ENCODE measurements at regions not wholly inside any gene's neighbourhood (a gene's known extent, or its start where the extent isn't known, plus 50 kb on each side); places are given as distances from the start of the nearest gene placed in this dataset.
"Not testable (repeated sequence)": the region's sequence is repeated elsewhere in the genome, so short reads cannot be mapped to it uniquely, and the experiment has no call there.

- not testable (repeated sequence) for DNase-seq (ENCODE audit: low read depth, low spot score); H3K4me3 ChIP-seq (ENCODE audit: low read length)
Observed at GRCh38 chr7:106747301-106747700, 86.3 kb upstream of the CCDC71L start.

GRCh38 chr7:106747804-106748203, 86.8 kb upstream of the CCDC71L start:
- no peak for DNase-seq (ENCODE audit: low read depth, low spot score)
- no peak overlapping the region for H3K4me3 ChIP-seq (ENCODE audit: low read length)

- no peak for DNase-seq (ENCODE audit: low read depth, low spot score)
- no peak overlapping the region for H3K4me3 ChIP-seq (ENCODE audit: low read length)
Observed at GRCh38 chr7:106749165-106749564, 88.2 kb upstream of the CCDC71L start.

GRCh38 chr7:106750773-106751172, 89.8 kb upstream of the CCDC71L start:
- no peak overlapping the region for H3K4me3 ChIP-seq (ENCODE audit: low read length)
- DNase-seq (ENCODE audit: low read depth, low spot score), result no peak

GRCh38 chr7:106752367-106752766, 91.4 kb upstream of the CCDC71L start:
- no peak overlapping the region for H3K4me3 ChIP-seq (ENCODE audit: low read length)
- DNase-seq (ENCODE audit: low read depth, low spot score), result no peak

- not testable (repeated sequence) for DNase-seq (ENCODE audit: low read depth, low spot score); H3K4me3 ChIP-seq (ENCODE audit: low read length)
Observed at GRCh38 chr7:106755024-106755423, 94.1 kb upstream of the CCDC71L start.

GRCh38 chr7:106755641-106756040, 94.7 kb upstream of the CCDC71L start:
- H3K4me3 ChIP-seq (ENCODE audit: low read length), result no peak overlapping the region
- DNase-seq (ENCODE audit: low read depth, low spot score), result no peak

GRCh38 chr7:106756071-106756470, 95.1 kb upstream of the CCDC71L start:
- H3K4me3 ChIP-seq (ENCODE audit: low read length), result no peak overlapping the region
- no peak for DNase-seq (ENCODE audit: low read depth, low spot score)

- DNase-seq (ENCODE audit: low read depth, low spot score), result no peak
- H3K4me3 ChIP-seq (ENCODE audit: low read length), result no peak overlapping the region
Observed at GRCh38 chr7:106756884-106757283, 95.9 kb upstream of the CCDC71L start.

- H3K4me3 ChIP-seq (ENCODE audit: low read length), result no peak overlapping the region
- peak; percentile 31 for DNase-seq (ENCODE audit: low read depth, low spot score)
Observed at GRCh38 chr7:106757846-106758245, 96.9 kb upstream of the CCDC71L start.

- not testable (repeated sequence) for H3K4me3 ChIP-seq (ENCODE audit: low read length); DNase-seq (ENCODE audit: low read depth, low spot score)
Observed at GRCh38 chr7:106762845-106763244, 101.9 kb upstream of the CCDC71L start.

GRCh38 chr7:106763717-106764116, 101.4 kb upstream of the PIK3CG start:
- H3K4me3 ChIP-seq (ENCODE audit: low read length), result no peak overlapping the region
- DNase-seq (ENCODE audit: low read depth, low spot score), result no peak

GRCh38 chr7:106765727-106766355, 99.2 kb upstream of the PIK3CG start:
- no peak for DNase-seq (ENCODE audit: low read depth, low spot score)
- H3K4me3 ChIP-seq (ENCODE audit: low read length), result no peak overlapping the region

GRCh38 chr7:106766551-106766950, 98.5 kb upstream of the PIK3CG start:
- H3K4me3 ChIP-seq (ENCODE audit: low read length), result no peak overlapping the region
- DNase-seq (ENCODE audit: low read depth, low spot score), result no peak

GRCh38 chr7:106767078-106767477, 98.0 kb upstream of the PIK3CG start:
- peak; percentile 70 for DNase-seq (ENCODE audit: low read depth, low spot score)

GRCh38 chr7:106767498-106768323, 97.4 kb upstream of the PIK3CG start:
- H3K4me3 ChIP-seq (ENCODE audit: low read length), result peak overlapping the region; percentile 15
- peak; percentile 86 for DNase-seq (ENCODE audit: low read depth, low spot score)

More at GRCh38 chr7:106767078-106767477, 98.0 kb upstream of the PIK3CG start:
- H3K4me3 ChIP-seq (ENCODE audit: low read length), result peak overlapping the region; percentile 15

GRCh38 chr7:106768324-106768751, 96.7 kb upstream of the PIK3CG start:
- peak; percentile 44 for DNase-seq (ENCODE audit: low read depth, low spot score)
- peak overlapping the region; percentile 1; the same call in 1 of the 2 replicates for H3K4me3 ChIP-seq (ENCODE audit: low read length)

- DNase-seq (ENCODE audit: low read depth, low spot score), result no peak
Observed at GRCh38 chr7:106770191-106770590, 94.9 kb upstream of the PIK3CG start.

GRCh38 chr7:106772655-106773108, 92.4 kb upstream of the PIK3CG start:
- no peak for DNase-seq (ENCODE audit: low read depth, low spot score)

More at GRCh38 chr7:106770191-106770590, 94.9 kb upstream of the PIK3CG start:
- no peak overlapping the region for H3K4me3 ChIP-seq (ENCODE audit: low read length)

GRCh38 chr7:106773228-106773627, 91.9 kb upstream of the PIK3CG start:
- DNase-seq (ENCODE audit: low read depth, low spot score), result no peak
- H3K4me3 ChIP-seq (ENCODE audit: low read length), result no peak overlapping the region

More at GRCh38 chr7:106772655-106773108, 92.4 kb upstream of the PIK3CG start:
- no peak overlapping the region for H3K4me3 ChIP-seq (ENCODE audit: low read length)

All from Jurkat, Clone E6-1 (cell line).